ENCODE measurements at regions not wholly inside any gene's neighbourhood (a gene's known extent, or its start where the extent isn't known, plus 50 kb on each side); places are given as distances from the start of the nearest gene placed in this dataset.
"Not testable (repeated sequence)": the region's sequence is repeated elsewhere in the genome, so short reads cannot be mapped to it uniquely, and the experiment has no call there.

- no peak for DNase-seq
Measured at GRCh38 chr16:49944221-49944620, 80.8 kb upstream of the CNEP1R1 start.

GRCh38 chr16:49947907-49948678 is 76.9 kb upstream of the CNEP1R1 start:
- no peak for DNase-seq

- DNase-seq: no peak
Measured at GRCh38 chr16:49951574-49952195, 73.3 kb upstream of the CNEP1R1 start.

- peak; percentile 87 for DNase-seq
Measured at GRCh38 chr16:49952386-49952785, 72.6 kb upstream of the CNEP1R1 start.

GRCh38 chr16:49953090-49953489 is 71.9 kb upstream of the CNEP1R1 start:
- DNase-seq: no peak

GRCh38 chr16:49955858-49956257 is 69.2 kb upstream of the CNEP1R1 start:
- DNase-seq: no peak

- DNase-seq: no peak
Measured at GRCh38 chr16:49956915-49957314, 68.1 kb upstream of the CNEP1R1 start.

GRCh38 chr16:49958448-49958847 is 66.6 kb upstream of the CNEP1R1 start:
- DNase-seq: no peak

- DNase-seq: peak; percentile 1
Measured at GRCh38 chr16:49959552-49960277, 65.3 kb upstream of the CNEP1R1 start.

GRCh38 chr16:49961089-49961488 is 63.9 kb upstream of the CNEP1R1 start:
- DNase-seq: no peak

GRCh38 chr16:49962566-49962965 is 62.5 kb upstream of the CNEP1R1 start:
- DNase-seq: not testable (repeated sequence)

- no peak for DNase-seq
Measured at GRCh38 chr16:49964316-49964715, 60.7 kb upstream of the CNEP1R1 start.

GRCh38 chr16:49964973-49965372 is 60.1 kb upstream of the CNEP1R1 start:
- no peak for DNase-seq

- DNase-seq: no peak
Measured at GRCh38 chr16:49967012-49967559, 57.9 kb upstream of the CNEP1R1 start.

- no peak for DNase-seq
Measured at GRCh38 chr16:49969091-49970030, 55.7 kb upstream of the CNEP1R1 start.

GRCh38 chr16:49970797-49971431 is 54.1 kb upstream of the CNEP1R1 start:
- no peak for DNase-seq

GRCh38 chr16:49972280-49972679 is 52.7 kb upstream of the CNEP1R1 start:
- DNase-seq: no peak

GRCh38 chr16:49972961-49973360 is 52.1 kb upstream of the CNEP1R1 start:
- no peak for DNase-seq
